Breast epithelium (tissue), 3 donors: ENCODE measurements at regions not wholly inside any gene's neighbourhood (a gene's known extent, or its start where the extent isn't known, plus 50 kb on each side); places are given as distances from the start of the nearest gene placed in this dataset.

ENCODE experiments used
- POLR2A ChIP-seq: fragments of 450-650 bp; IDR thresholded peaks from one replicate; pipeline ENCODE4 v1.6.1; 2016; ENCODE audit warnings: antibody characterized with exemption, mild to moderate bottlenecking, moderate library complexity
- POLR2AphosphoS5 ChIP-seq, 3 donors: sonication (generic); formaldehyde crosslinking; IDR thresholded peaks; one replicate each; pipeline ENCODE4 v1.6.1; 2017; ENCODE audit warnings: antibody characterized with exemption in 3 of 3

- TF ChIP-seq POLR2AphosphoS5 (IDR thresholded peaks at IDR 0.05) (no peak), POLR2A (no peak)
These were observed 256.4 kb downstream of the FOXD2 start for GRCh38 chr1:47694011-47694890.
